NOMO-1 treated with DMSO at 0.1 percent for 48 hours (cell line): ENCODE measurements at regions not wholly inside any gene's neighbourhood (a gene's known extent, or its start where the extent isn't known, plus 50 kb on each side); places are given as distances from the start of the nearest gene placed in this dataset.

Source experiments
- DNase-seq: peaks from one replicate; lab custom pipeline; 2025; ENCODE audit not compliant: unreplicated experiment; lab: John Stamatoyannopoulos, UW

- DNase-seq = no peak
These were observed 178.0 kb upstream of the DAPK1 start for GRCh38 chr9:87319656-87320055.

GRCh38 chr9:87320146-87320884, 177.4 kb upstream of the DAPK1 start:
- DNase-seq = no peak

GRCh38 chr9:87322840-87323635, 174.6 kb upstream of the DAPK1 start:
- no peak for DNase-seq

GRCh38 chr9:87323928-87324327, 173.7 kb upstream of the DAPK1 start:
- DNase-seq = no peak

DNA sequence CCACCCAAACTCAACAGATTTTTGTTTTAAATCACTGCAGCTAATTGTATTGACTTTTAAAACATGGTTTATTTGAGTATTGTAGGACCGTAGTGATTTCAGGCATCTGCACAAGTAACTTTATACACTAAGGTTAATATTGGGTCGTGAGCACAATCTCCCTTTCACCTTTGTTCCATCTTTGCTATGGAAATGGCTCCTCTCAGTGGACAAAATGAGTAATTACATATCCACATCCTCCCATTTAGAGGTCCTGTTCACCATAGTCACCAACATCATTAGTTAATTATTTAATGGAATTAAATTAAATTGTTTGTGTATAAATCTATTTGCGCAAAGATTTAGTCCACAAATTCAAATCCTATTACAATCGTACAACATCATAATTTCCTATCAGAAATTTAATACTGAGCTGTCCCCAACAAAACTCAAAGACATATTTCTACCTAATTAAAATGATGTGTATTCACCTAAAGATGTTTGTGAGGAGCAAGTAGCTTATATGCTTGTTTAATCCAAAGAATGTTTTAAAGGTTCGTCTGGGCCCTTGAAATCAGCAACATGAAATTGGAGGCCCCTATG, 173.0 kb upstream of the DAPK1 start:
- DNase-seq = no peak

DNA sequence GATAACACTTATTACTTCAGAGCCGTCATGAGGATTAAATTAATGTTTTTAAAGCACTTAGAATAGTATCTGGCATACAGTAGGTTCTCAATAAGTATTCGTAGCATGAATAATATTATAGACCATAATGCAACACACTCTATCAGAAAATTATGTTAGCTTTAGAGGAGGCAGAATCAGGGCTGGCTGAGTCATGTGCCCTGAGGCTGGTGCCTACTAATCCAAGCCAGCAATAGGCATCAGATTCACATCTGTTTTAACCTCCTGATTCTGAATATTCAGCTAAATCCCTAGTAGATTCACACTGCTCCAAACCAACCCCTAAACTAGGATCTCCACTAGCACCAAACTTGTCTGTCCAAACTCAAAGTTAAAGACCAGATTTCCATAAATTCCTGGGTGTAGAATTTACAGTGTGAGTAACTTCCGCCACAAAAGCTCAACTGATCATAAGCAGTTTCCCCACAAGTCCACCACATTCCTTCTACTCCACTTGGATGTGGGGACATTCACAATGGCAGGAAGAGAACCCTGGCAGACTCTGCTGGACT, 170.0 kb upstream of the DAPK1 start:
- DNase-seq = no peak

DNA sequence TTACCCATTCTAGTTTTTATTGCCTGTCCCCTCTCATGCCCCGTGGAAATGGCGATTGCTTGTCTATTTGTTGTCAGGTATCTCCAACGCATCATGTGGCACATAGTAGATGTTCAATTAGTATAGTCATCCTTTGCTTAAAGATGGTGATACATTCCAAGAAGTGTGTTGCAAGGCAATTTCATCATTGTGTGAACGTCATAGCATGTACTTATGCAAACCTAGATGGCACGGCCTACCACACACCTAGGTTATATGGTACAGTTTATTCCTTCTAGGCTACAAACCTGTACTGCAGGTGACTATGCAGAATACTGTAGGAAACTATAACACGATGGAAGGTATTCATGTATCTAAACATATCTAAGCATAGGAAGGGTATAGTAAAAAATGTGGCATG, 163.9 kb upstream of the DAPK1 start:
- no peak for DNase-seq

DNA sequence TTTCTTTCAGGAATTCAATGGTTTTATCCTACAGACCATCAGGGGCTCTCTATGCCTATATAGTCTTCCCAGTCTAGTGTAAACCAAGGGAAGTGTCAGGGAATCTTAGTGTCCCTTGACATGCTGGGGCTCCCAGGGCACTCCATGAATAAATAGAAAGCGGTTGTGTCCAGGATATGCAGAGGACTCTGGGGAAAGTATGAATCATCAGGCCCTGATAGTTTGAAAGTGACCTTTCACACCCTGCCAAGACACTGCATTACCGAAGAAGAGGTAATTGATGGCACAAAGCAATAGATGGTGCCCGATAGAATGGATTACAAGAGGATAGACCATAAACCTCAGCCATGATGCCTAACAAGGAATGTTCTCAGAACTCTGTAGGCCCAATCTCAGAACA, 163.3 kb upstream of the DAPK1 start:
- no peak for DNase-seq

- DNase-seq = peak; percentile 17
These were observed 161.3 kb upstream of the DAPK1 start for GRCh38 chr9:87336407-87336806.

DNA sequence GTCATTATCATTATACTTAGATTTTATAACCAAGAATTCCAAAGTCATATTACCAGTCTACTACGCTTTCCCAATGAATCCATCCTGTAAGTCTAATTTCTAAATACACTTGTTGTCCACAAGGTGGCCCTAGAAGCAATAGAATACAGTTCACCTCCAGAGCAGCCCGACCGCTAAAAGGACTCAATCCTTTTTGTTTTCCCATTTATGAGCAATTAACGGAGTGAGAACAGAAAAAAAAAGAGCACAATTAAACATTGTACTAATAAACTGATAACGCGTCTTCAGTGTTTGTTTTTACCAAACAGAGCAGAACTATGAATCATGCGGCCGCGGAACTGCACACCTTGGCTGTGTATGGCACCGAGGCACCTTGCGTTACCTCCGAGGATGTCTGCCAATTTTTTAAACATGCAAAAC, 160.7 kb upstream of the DAPK1 start:
- peak; percentile 55 for DNase-seq

DNA sequence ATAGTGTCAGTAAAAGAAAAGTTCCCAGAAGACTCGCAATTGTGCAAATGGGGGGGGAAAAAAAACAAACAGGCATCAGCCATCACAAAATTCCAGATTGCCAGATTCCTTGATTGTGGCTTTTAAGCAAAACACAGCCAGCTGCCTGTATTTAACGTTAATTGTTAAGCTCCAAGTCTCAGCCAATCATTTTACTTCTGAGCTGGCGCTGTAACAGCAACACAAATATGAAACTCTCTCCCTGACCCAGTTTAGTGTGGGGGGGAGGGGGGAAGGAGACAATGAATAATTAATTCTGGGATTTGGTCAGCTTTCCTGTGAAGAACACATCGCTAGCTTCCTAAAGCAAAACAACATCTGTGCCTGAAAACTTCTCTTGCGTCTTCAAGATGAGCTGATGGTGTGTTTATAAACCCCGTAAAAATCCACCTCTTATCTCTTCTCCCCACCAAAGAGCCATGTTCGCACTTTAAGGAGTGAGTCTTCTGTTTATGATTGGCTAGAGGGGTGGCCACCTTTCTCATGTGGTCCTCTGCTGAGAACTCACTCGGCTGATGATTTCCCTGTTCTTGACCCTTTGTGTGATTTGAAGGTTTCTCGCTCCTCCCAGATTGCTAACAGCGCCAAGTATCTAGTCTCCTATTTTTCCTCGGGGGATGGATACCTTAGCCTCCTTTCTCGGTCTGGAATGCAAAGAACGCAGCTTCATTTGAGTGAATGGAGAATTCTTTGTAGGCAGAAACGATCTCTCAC, 160.2 kb upstream of the DAPK1 start:
- no peak for DNase-seq

GRCh38 chr9:87338088-87338989, 159.3 kb upstream of the DAPK1 start:
- no peak for DNase-seq

- DNase-seq = no peak
These were observed 157.3 kb upstream of the DAPK1 start for GRCh38 chr9:87340391-87340790.

DNA sequence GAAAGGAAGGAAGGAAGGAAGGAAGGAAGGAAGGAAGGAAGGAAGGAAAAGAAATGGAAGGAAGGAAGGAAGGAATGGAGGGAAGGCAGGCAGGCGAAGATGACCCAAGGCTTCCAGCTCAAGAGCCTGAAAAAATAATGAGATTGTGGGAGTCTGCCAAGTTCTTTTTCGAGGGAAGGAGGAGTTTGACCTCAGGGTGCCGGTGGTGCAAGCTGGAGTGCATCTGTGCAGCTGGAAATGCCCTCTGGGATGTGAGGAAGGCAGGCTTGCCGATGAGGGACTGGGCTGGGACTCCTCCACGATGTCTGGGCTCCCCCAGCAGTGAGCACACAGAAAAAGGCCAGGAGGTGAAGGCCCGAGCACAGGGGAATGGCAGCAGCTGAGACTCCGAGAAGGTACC, 154.9 kb upstream of the DAPK1 start:
- DNase-seq = no peak

DNA sequence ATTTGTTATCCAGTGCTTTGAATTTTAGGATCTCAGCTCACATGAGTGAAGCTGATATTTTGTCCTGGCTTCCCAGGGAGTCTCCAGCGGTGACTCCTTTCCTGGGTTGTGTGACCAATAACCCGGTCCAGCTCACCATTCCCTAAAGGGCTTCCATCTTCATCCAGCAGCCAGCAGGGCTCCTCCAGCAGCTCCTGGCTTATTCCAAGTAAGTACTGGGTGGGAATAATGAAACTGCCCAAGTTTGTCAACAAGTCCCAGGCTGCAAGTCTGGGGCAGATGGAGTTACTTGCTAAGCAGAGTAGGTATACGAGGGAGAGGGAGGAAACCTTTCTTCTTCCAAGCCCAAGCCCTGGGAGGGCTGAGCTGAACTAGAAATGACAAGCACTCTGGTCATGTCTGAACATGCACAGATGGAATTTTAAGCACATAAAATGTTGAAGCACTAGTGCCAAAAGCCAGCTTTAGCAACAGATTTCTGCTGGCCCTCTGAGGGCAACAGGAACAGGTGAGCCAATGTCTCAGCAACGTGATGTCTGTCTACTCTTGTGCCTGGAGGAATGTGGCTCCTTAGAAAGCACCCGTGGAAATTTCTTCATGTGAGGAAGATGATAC, 153.7 kb upstream of the DAPK1 start:
- no peak for DNase-seq

GRCh38 chr9:87346061-87346665, 151.5 kb upstream of the DAPK1 start:
- DNase-seq = no peak

- no peak for DNase-seq
These were observed 146.8 kb upstream of the DAPK1 start for GRCh38 chr9:87350915-87351314.

- no peak for DNase-seq
These were observed 144.4 kb upstream of the DAPK1 start for GRCh38 chr9:87353301-87353700.

DNA sequence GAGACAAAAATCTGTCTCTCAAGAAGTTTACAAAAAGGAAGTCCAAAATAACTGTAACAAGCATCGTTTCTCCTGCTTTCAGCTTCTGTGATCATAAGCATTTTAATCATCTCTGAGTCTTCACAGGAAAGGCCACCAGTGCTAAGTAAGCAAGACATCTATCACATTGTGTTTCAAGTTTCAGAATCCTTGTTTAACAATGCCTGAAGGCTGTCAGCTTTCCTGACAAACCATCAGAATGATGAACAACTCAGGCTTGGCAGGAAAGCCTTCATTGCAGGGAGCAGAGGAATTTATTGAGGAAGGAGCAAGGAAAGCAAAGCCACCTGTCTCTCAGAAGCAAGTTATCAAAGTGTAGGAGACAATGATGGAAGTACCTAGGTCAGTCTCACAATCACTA, 143.5 kb upstream of the DAPK1 start:
- DNase-seq = no peak
